Endodermal cell (in vitro differentiated cells): ENCODE measurements at regions not wholly inside any gene's neighbourhood (a gene's known extent, or its start where the extent isn't known, plus 50 kb on each side); places are given as distances from the start of the nearest gene placed in this dataset.

Source experiments
- DNase-seq: peaks from one replicate; pipeline ENCODE4 v3.0.0-alpha.2; 2017
- H3K27ac ChIP-seq: 2 replicates; pipeline ENCODE4 v1.5.1; 2013; ENCODE audit warnings: mild to moderate bottlenecking, low read depth, low read length, moderate library complexity
- H3K27me3 ChIP-seq: 2 replicates; pipeline ENCODE4 v1.6.1; 2013; ENCODE audit warnings: mild to moderate bottlenecking, low read length, moderate library complexity; ENCODE audit not compliant: insufficient read depth, control insufficient read depth, poor library complexity, severe bottlenecking
- H3K36me3 ChIP-seq: 2 replicates; pipeline ENCODE4 v1.7.0; 2013; ENCODE audit warnings: mild to moderate bottlenecking, low read length, moderate library complexity; ENCODE audit not compliant: control insufficient read depth, insufficient read depth
- H3K4me1 ChIP-seq: one replicate; pipeline ENCODE4 v1.7.0; 2013; ENCODE audit warnings: low read length; ENCODE audit not compliant: control insufficient read depth, insufficient read depth
- H3K4me3 ChIP-seq: 2 replicates; pipeline ENCODE4 v1.5.1; 2013; ENCODE audit warnings: mild to moderate bottlenecking, low read length, moderate library complexity
- H3K9ac ChIP-seq: 2 replicates; pipeline ENCODE4 v1.6.1; 2013; ENCODE audit warnings: mild to moderate bottlenecking, low read length, moderate library complexity; ENCODE audit not compliant: poor library complexity, severe bottlenecking; ENCODE audit errors: extremely low read depth
- H3K9me3 ChIP-seq: 2 replicates; pipeline ENCODE4 v1.6.1; 2013; ENCODE audit warnings: mild to moderate bottlenecking, low read length, moderate library complexity; ENCODE audit not compliant: control insufficient read depth
- H3K27ac Mint-ChIP-seq: 2 replicates; pipeline ENCODE4 v1.8.0; 2020; ENCODE audit warnings: mixed read lengths
- H3K27me3 Mint-ChIP-seq: 2 replicates; pipeline ENCODE4 v1.8.0; 2021; ENCODE audit warnings: mild to moderate bottlenecking, mixed read lengths; ENCODE audit not compliant: insufficient read depth
- H3K36me3 Mint-ChIP-seq: 2 replicates; pipeline ENCODE4 v1.8.0; 2020; ENCODE audit warnings: low read depth, mixed read lengths
- H3K4me1 Mint-ChIP-seq: 2 replicates; pipeline ENCODE4 v1.8.0; 2020; ENCODE audit warnings: mixed read lengths
- H3K4me3 Mint-ChIP-seq: 2 replicates; pipeline ENCODE4 v1.8.0; 2020; ENCODE audit warnings: mild to moderate bottlenecking, moderate library complexity, mixed read lengths
- H3K9me3 Mint-ChIP-seq: 2 replicates; pipeline ENCODE4 v1.8.0; 2020; ENCODE audit warnings: mild to moderate bottlenecking, mixed read lengths
- CTCF ChIP-seq: fragments of 200-600 bp; sonication (generic); conservative IDR thresholded peaks from 2 replicates; pipeline ENCODE4 v1.5.0; 2021; ENCODE audit warnings: antibody characterized with exemption, mild to moderate bottlenecking
- WGBS, 2 experiments: methylation state at CpG; one replicate each; pipeline versions ENCODE4 v1.1.5 to v1.1.7; 2013; ENCODE audit warnings: missing lambda C conversion rate in 2 of 2, mixed read lengths in 1 of 2; ENCODE audit not compliant: insufficient coverage in 1 of 2, insufficient read length in 1 of 2; 5-methylcytosine and 5-hydroxymethylcytosine counted together

GRCh38 chr2:108169982-108170625, 69.7 kb upstream of the SULT1C3 start:
- 49 to 77% methylated on average over 2 to 3 of the region's 3 CpGs for WGBS, 2 experiments
- peak; percentile 77 for TF ChIP-seq CTCF
- H3K9me3 ChIP-seq, result no peaks in the 10 kb centered on the region
- no peak overlapping the region for H3K9ac ChIP-seq
- no peaks in the 10 kb centered on the region for H3K4me1 Mint-ChIP-seq
- no peaks in the 10 kb centered on the region for H3K36me3 ChIP-seq
- H3K4me1 ChIP-seq, result no peaks in the 10 kb centered on the region
- no peaks in the 10 kb centered on the region for H3K36me3 Mint-ChIP-seq
- H3K9me3 Mint-ChIP-seq, result no peaks in the 10 kb centered on the region
- peak; percentile 65 for DNase-seq
- no peak overlapping the region for H3K27ac Mint-ChIP-seq
- H3K27ac ChIP-seq, result no peak overlapping the region
- no peak overlapping the region for H3K4me3 ChIP-seq
- no peak overlapping the region for H3K4me3 Mint-ChIP-seq
- H3K27me3 ChIP-seq, result no peaks in the 10 kb centered on the region
- H3K27me3 Mint-ChIP-seq, result no peaks in the 10 kb centered on the region

- H3K9me3 ChIP-seq, result no peaks in the 10 kb centered on the region
- no peak overlapping the region for H3K9ac ChIP-seq
- Mint-ChIP-seq H3K36me3 (no peaks in the 10 kb centered on the region), H3K4me3 (no peak overlapping the region), H3K9me3 (no peaks in the 10 kb centered on the region), H3K27ac (no peak overlapping the region), H3K4me1 (no peaks in the 10 kb centered on the region), H3K27me3 (no peaks in the 10 kb centered on the region)
- DNase-seq, result no peak
- no peak overlapping the region for H3K27ac ChIP-seq
- H3K4me1 ChIP-seq, result no peaks in the 10 kb centered on the region
- no peaks in the 10 kb centered on the region for H3K36me3 ChIP-seq
- H3K27me3 ChIP-seq, result no peaks in the 10 kb centered on the region
- WGBS, 2 experiments, result 93% methylated on average over 3 of the region's 3 CpGs; no CpG with 5 or more reads in 1 of the 2 experiments
- TF ChIP-seq CTCF, result no peak
- no peak overlapping the region for H3K4me3 ChIP-seq
These were observed 68.1 kb upstream of the SULT1C3 start for GRCh38 chr2:108171657-108172056.

- no peaks in the 10 kb centered on the region for H3K36me3 Mint-ChIP-seq
- WGBS, 2 experiments, result 31 to 50% methylated on average over 4 to 7 of the region's 7 CpGs
- TF ChIP-seq CTCF, result peak; percentile 77
These were observed 57.3 kb upstream of the SULT1C3 start for GRCh38 chr2:108182489-108182888.

More at GRCh38 chr2:108182489-108182888, 57.3 kb upstream of the SULT1C3 start:
- H3K4me1 ChIP-seq, result no peaks in the 10 kb centered on the region
- peak; percentile 89 for DNase-seq
- Mint-ChIP-seq H3K4me3 (no peak overlapping the region), H3K27ac (no peak overlapping the region), H3K27me3 (peaks cover 1% of the 10 kb centered on the region), H3K4me1 (no peaks in the 10 kb centered on the region), H3K9me3 (no peaks in the 10 kb centered on the region)
- H3K36me3 ChIP-seq, result no peaks in the 10 kb centered on the region
- no peak overlapping the region for H3K27ac ChIP-seq
- no peak overlapping the region for H3K4me3 ChIP-seq
- H3K27me3 ChIP-seq, result no peaks in the 10 kb centered on the region
- H3K9me3 ChIP-seq, result no peaks in the 10 kb centered on the region
- H3K9ac ChIP-seq, result no peak overlapping the region
